ENCODE measurements at regions not wholly inside any gene's neighbourhood (a gene's known extent, or its start where the extent isn't known, plus 50 kb on each side); places are given as distances from the start of the nearest gene placed in this dataset.

DNA sequence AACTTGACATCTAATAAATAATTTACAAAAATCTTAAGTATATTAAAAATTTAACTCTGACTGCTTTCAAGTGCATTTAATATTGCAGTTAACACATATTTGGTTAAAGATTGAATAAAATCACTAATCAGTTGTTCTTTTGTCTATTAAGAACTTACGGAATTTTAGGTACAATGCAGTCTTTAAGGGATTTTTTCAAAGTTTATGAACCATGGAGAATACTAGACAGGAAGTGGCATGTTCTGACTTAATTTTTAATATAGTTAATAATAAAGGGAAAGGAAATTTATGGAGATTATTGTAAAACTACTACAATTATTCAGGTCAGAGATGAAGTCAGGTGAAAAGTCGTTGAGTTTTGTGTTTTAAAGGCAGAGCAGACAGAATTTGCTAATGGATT is 240.9 kb downstream of the CALCRL start:
- no peak for DNase-seq (ENCODE audit: low read depth in 1 of 2, low spot score in 1 of 2)
- Histone ChIP-seq H3K27me3 (ENCODE audit: insufficient read depth, poor library complexity, severe bottlenecking) (no peaks in the 10 kb centered on the region), H3K27ac (replicated peaks) (no peak overlapping the region), H3K4me3 (replicated peaks; ENCODE audit: insufficient read depth, low read length) (no peak overlapping the region)
- TF ChIP-seq GABPA (IDR thresholded peaks at IDR 0.05; ENCODE audit: low read depth) (no peak), SPI1 (IDR thresholded peaks at IDR 0.05; ENCODE audit: borderline replicate concordance, low read depth) (no peak), POLR2AphosphoS5 (IDR thresholded peaks at IDR 0.05; ENCODE audit: low read depth) (no peak)
- TF ChIP-seq, protein P1, sequence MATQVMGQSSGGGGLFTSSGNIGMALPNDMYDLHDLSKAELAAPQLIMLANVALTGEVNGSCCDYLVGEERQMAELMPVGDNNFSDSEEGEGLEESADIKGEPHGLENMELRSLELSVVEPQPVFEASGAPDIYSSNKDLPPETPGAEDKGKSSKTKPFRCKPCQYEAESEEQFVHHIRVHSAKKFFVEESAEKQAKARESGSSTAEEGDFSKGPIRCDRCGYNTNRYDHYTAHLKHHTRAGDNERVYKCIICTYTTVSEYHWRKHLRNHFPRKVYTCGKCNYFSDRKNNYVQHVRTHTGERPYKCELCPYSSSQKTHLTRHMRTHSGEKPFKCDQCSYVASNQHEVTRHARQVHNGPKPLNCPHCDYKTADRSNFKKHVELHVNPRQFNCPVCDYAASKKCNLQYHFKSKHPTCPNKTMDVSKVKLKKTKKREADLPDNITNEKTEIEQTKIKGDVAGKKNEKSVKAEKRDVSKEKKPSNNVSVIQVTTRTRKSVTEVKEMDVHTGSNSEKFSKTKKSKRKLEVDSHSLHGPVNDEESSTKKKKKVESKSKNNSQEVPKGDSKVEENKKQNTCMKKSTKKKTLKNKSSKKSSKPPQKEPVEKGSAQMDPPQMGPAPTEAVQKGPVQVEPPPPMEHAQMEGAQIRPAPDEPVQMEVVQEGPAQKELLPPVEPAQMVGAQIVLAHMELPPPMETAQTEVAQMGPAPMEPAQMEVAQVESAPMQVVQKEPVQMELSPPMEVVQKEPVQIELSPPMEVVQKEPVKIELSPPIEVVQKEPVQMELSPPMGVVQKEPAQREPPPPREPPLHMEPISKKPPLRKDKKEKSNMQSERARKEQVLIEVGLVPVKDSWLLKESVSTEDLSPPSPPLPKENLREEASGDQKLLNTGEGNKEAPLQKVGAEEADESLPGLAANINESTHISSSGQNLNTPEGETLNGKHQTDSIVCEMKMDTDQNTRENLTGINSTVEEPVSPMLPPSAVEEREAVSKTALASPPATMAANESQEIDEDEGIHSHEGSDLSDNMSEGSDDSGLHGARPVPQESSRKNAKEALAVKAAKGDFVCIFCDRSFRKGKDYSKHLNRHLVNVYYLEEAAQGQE (IDR thresholded peaks at IDR 0.05; ENCODE audit: insufficient replicate concordance, low read depth): no peak
- TF ChIP-seq, protein P2, sequence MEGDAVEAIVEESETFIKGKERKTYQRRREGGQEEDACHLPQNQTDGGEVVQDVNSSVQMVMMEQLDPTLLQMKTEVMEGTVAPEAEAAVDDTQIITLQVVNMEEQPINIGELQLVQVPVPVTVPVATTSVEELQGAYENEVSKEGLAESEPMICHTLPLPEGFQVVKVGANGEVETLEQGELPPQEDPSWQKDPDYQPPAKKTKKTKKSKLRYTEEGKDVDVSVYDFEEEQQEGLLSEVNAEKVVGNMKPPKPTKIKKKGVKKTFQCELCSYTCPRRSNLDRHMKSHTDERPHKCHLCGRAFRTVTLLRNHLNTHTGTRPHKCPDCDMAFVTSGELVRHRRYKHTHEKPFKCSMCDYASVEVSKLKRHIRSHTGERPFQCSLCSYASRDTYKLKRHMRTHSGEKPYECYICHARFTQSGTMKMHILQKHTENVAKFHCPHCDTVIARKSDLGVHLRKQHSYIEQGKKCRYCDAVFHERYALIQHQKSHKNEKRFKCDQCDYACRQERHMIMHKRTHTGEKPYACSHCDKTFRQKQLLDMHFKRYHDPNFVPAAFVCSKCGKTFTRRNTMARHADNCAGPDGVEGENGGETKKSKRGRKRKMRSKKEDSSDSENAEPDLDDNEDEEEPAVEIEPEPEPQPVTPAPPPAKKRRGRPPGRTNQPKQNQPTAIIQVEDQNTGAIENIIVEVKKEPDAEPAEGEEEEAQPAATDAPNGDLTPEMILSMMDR (IDR thresholded peaks at IDR 0.05; ENCODE audit: insufficient read depth, low read length): no peak

DNA sequence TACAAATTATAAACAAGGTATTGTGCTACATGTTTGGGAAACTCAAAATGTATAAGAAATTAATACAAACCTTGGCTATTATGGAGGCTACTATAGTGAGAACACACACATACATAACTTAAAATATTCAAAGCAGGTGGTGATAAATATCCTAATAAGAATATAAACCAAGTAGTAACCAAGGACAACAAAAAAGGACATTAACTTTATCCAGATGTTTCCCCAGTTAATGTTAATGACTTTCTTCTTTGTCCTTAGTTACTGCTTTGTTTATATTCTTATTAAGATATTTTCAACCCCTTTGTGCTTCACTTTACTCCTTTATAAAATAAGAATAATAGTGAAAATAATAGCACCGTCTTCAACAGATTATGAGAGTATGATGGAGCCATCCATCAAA is 241.6 kb downstream of the CALCRL start:
- H3K27ac ChIP-seq (replicated peaks): no peak overlapping the region
- H3K27me3 ChIP-seq (ENCODE audit: insufficient read depth, poor library complexity, severe bottlenecking): no peaks in the 10 kb centered on the region
- no peak overlapping the region for H3K4me3 ChIP-seq (replicated peaks; ENCODE audit: insufficient read depth, low read length)
- no peak for DNase-seq (ENCODE audit: low read depth in 1 of 2, low spot score in 1 of 2)
- TF ChIP-seq, protein P1 (IDR thresholded peaks at IDR 0.05; ENCODE audit: insufficient replicate concordance, low read depth): no peak
- no peak for TF ChIP-seq POLR2AphosphoS5 (IDR thresholded peaks at IDR 0.05; ENCODE audit: low read depth)
- TF ChIP-seq, protein P2 (IDR thresholded peaks at IDR 0.05; ENCODE audit: insufficient read depth, low read length): no peak
- no peak for TF ChIP-seq GABPA (IDR thresholded peaks at IDR 0.05; ENCODE audit: low read depth)
- no peak for TF ChIP-seq SPI1 (IDR thresholded peaks at IDR 0.05; ENCODE audit: borderline replicate concordance, low read depth)

DNA sequence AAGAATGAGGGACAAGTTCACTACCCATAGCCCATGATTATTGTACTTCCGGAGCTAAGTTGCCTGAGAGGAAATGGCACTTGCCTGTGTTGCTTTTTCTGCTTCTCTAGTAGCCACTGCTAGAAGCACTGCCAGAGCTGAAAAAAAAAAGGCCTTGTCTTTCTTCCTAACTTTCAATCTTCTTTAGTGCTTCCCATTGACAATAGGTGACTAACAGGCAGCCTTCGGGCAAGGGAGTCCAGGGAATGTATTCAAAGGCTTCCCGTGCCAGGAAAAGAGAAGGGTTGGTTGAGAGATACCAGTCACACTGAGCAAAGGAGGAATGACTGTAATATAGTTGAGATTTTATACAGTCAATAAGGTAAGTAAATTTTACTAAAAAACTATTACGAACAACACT is 242.0 kb downstream of the CALCRL start:
- DNase-seq (ENCODE audit: low read depth in 1 of 2, low spot score in 1 of 2): no peak
- H3K27ac ChIP-seq (replicated peaks): no peak overlapping the region
- H3K27me3 ChIP-seq (ENCODE audit: insufficient read depth, poor library complexity, severe bottlenecking): no peaks in the 10 kb centered on the region
- TF ChIP-seq SPI1 (IDR thresholded peaks at IDR 0.05; ENCODE audit: borderline replicate concordance, low read depth) (no peak), POLR2AphosphoS5 (IDR thresholded peaks at IDR 0.05; ENCODE audit: low read depth) (no peak), GABPA (IDR thresholded peaks at IDR 0.05; ENCODE audit: low read depth) (no peak)
- TF ChIP-seq, protein P2 (IDR thresholded peaks at IDR 0.05; ENCODE audit: insufficient read depth, low read length): no peak
- TF ChIP-seq, protein P1 (IDR thresholded peaks at IDR 0.05; ENCODE audit: insufficient replicate concordance, low read depth): no peak
- H3K4me3 ChIP-seq (replicated peaks; ENCODE audit: insufficient read depth, low read length): no peak overlapping the region
